KG1 (cell line): ENCODE measurements at regions not wholly inside any gene's neighbourhood (a gene's known extent, or its start where the extent isn't known, plus 50 kb on each side); places are given as distances from the start of the nearest gene placed in this dataset.
A peak's percentile ranks its signal among the peaks of the same experiment; 100 is the strongest.
"Not testable (repeated sequence)": the region's sequence is repeated elsewhere in the genome, so short reads cannot be mapped to it uniquely, and the experiment has no call there.

Experiments
- DNase-seq: peaks from one replicate; lab custom pipeline; 2025; lab: John Stamatoyannopoulos, UW

DNA sequence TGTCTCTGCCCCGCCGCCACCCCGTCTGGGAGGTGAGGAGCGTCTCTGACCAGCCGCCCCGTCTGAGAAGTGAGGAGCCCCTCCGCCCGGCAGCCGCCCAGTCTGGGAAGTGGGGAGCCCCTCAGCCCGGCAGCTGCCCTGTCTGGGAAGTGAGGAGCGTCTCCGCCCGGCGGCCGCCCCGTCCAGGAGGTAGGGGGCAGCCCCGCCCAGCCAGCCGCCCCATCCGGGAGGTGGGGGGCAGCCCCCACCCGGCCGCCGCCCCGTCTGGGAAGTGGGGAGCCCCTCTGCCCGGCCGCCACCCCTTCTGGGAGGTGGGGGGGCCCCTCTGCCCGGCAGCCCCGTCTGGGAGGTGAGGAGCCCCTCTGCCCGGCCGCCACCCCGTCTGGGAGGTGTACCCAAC, 59.1 kb upstream of the TENM4 start:
- DNase-seq: not testable (repeated sequence)

DNA sequence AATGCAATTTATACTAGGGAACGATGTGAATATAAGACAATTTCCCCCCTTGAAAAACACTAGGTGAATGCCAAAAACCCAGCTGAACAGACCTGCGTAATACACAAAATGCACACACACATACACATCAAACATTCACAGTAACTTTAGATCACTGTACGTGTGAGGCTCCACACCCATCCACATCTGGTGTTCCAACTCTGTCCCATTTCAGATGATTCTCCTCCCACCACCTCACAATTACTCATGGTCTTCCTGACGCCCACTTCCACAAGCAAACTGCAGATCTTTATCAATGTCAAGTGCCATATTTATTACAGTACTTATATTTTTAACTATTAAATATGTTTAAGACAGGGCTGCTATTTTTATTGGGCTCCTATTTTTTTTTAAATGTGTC, 57.8 kb upstream of the TENM4 start:
- DNase-seq: no peak

- DNase-seq: peak; percentile 9
These were observed 52.8 kb upstream of the TENM4 start for GRCh38 chr11:79493555-79494171.

- DNase-seq: no peak
These were observed 51.2 kb upstream of the TENM4 start for GRCh38 chr11:79492008-79492407.
